ENCODE measurements at regions not wholly inside any gene's neighbourhood (a gene's known extent, or its start where the extent isn't known, plus 50 kb on each side); places are given as distances from the start of the nearest gene placed in this dataset.

- TF ChIP-seq CTCF (IDR thresholded peaks at IDR 0.05; ENCODE audit: borderline replicate concordance, extremely low read depth, low read length, poor library complexity, severe bottlenecking), result no peak
- no peak for TF ChIP-seq EZH2 (IDR thresholded peaks at IDR 0.05; ENCODE audit: borderline replicate concordance, low read depth, low read length, severe bottlenecking)
Measured at GRCh38 chr1:198929111-198929604, 290.3 kb downstream of the PTPRC start.

Measured in DND-41 (cell line).